Brain pericyte (primary cell): ENCODE measurements at regions not wholly inside any gene's neighbourhood (a gene's known extent, or its start where the extent isn't known, plus 50 kb on each side); places are given as distances from the start of the nearest gene placed in this dataset.

ENCODE experiments used
- DNase-seq: peaks from one replicate; pipeline ENCODE4 v3.0.0-alpha.2; 2012; ENCODE audit warnings: low read depth, low spot score

DNA sequence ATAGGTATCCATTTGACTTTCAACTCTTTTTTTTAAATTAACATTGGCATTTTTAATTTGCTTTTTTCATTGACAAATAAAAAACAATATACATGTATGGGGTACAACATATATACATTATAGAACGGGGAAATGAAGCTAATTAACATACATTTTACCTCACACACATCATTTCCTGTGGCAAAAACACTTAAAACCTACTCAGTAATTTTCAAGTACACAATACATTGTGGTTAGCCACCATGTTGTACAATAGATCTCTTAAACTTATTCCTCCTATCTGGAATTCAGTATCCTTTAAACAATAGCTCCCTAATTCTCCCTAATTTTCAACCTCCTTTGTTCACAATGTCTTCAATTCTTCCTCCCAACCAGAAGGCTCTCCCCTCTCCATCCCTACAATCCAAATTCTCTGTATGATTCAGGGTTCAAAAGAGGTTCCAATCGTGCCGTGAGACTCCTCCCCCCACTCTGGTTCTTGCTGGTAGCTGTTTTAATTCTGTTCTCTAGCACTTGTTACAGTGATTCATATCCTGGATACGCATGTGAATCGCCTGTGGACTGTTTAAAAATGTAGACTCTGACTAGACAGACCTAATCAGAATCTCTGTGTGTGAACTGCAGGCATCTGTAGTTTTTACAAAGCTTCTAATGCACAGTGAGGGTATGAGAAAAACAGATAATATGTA lies 87.6 kb upstream of the DUSP10 start:
- DNase-seq = no peak

GRCh38 chr1:221827307-221827642 lies 85.4 kb upstream of the DUSP10 start:
- DNase-seq = no peak

GRCh38 chr1:221824909-221825308 lies 83.0 kb upstream of the DUSP10 start:
- DNase-seq = no peak

- DNase-seq = no peak
Measured at GRCh38 chr1:221824025-221824424, 82.1 kb upstream of the DUSP10 start.

- no peak for DNase-seq
Measured at GRCh38 chr1:221823561-221823960, 81.7 kb upstream of the DUSP10 start.

- no peak for DNase-seq
Measured at GRCh38 chr1:221823149-221823548, 81.3 kb upstream of the DUSP10 start.

DNA sequence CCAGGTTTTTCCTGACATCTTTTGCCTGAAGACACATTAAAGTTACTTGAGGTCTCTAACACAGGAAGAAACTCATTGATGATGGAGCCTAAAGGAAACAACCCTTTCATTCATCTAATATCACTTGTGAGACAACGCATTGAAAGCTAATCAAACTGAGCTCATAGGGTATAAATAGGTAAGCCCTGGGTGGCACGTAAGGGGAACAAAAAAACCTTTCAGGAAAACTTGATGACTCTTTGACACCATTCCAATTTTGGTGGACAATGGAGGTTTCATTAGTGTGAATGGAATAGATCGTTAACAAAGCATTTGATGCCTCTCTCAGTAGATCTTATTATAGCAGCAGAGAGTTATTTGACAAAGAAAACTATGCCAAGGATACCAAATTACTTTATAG lies 80.7 kb upstream of the DUSP10 start:
- no peak for DNase-seq

DNA sequence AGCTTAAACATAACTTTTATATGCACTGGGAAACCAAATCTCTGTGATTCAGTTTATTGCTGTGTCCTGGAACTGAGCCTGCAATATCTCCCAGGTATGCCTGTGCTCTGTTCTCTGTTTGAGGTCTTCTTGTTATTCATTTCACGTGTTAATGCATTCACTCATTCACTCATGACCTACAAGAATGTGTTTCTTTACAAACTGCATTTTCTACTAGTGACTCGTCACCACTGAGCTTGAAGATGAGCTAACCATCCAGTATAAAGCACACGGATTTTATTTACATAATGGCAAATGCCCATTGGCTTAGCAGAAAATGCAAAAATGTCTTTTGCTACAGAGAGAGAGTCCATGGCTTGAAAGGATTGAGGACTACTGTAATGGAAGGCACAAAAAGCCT lies 75.0 kb upstream of the DUSP10 start:
- DNase-seq = no peak

GRCh38 chr1:221815660-221816059 lies 73.8 kb upstream of the DUSP10 start:
- DNase-seq = no peak

GRCh38 chr1:221813887-221814286 lies 72.0 kb upstream of the DUSP10 start:
- DNase-seq = no peak

DNA sequence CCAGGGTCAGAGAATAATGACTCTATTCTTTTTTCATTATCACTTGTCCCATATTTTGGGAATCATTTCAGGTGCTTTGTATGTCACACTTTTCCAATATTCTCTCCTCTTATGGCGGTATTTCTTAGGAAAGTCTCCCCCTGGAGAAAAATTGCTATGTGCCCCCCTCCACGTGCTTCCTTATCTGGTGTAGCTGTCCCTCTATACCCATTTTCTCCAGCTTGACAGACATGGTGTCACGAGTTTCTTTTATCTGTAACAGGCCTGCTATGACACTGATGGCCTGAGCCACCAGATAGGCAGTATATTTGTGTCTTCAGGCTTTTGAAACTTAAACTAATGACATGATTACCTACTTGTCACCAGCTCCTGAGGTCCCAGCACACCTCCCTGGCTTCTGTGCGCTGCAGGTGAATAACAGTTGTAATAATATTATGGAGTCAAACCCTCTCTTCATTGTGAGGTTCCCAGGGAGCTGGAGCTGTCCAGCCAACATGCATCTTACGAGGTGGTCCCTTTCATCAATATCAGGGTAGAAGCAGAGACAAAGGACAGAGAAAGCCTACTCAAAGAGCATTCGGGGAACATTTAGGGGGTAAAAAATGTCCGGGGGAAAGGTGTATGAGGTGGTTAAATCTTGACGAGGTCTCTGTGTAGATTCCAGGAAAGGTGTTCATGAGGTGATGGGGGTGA lies 71.2 kb upstream of the DUSP10 start:
- no peak for DNase-seq

DNA sequence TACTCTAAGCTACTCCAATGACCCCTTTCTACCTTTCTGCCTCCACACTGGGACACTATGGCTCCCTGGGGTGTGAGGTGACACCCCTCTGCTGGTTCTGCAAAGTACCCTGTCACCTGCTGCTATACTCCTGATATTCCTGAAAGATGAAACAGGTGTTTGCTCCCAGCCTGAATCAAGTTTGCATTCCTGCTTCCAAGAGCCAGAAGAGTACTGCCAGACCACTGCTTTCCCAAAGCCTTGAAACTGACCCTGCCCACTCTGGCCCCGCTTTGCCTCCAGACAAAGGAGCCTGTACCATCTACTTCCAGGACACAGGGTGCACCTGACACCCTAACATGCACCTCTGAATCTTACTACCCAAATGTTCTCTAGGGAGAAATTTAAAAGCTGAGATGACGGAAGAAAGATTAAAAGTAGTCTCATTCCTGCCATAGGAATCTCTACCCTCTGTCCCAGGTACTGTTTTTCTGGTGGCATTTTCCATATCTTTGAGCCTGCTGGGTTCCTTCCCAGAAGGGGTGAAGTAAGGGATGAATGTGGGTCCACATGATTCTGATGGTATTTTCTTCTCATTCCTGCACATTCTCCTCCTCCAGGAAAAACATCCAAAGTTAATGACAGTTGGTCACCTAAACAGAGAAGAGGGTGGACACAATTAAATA lies 70.3 kb upstream of the DUSP10 start:
- no peak for DNase-seq

- DNase-seq = no peak
Measured at GRCh38 chr1:221810406-221810805, 68.5 kb upstream of the DUSP10 start.

DNA sequence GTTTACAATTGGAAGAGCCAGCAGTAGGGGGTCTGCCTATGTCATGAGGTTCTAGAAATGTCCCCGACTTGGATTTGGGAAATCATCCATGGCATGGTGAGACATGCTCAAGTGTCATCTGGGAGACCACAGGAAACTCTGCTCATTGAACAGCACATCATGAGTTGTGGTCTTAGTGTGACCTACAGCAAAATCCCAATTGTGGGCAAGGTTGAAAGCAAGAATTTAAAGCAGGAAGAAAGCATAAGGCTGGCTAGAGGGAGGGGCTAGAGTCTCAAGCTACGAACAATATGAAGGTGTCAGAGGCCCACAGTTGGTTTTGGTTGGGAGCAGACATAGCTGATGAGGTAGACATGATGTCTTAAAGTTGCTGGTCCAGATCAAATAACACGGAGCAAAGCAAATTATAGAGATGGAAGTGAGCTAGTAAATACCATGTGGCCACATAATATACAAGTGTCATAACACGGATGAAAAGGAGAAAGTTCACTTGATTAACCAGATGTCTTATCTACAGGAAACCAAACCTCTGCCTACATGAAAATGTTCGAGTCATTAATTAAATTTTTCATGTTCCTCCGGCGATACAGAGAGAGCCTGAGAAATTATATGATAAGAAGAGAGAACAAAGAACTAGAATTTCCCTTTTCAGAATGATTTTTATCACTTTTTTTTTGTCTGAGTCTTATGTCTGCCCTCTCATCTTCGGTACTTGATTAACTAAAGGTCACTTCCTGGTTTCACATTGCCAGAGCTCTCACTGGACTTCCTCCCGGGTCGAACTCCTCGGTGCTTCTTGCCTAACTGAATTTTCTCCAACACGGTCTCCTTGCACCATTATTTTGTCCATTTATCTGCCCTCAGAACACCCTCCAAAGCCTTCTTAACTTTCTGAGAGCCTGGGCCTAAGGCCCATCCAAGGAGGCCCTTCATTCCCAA lies 67.5 kb upstream of the DUSP10 start:
- no peak for DNase-seq

DNA sequence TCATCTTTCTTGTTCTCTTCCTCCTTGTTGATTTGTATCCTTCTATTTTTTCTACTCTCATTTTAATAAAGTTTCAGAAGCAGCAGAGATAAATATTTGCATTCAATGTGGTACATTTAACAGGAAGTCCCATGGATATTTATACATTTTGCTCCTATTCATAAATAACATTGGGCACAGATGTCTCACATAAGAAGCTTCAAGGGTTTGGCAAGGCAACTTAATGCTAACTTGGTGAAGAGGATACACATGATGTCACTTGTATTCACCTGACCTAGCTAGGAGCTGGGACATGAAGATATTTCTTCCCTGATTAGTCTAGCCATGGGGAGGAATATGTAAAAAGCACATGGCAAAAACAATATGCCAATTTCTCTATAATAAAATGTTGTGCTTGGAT lies 65.1 kb upstream of the DUSP10 start:
- DNase-seq = no peak

DNA sequence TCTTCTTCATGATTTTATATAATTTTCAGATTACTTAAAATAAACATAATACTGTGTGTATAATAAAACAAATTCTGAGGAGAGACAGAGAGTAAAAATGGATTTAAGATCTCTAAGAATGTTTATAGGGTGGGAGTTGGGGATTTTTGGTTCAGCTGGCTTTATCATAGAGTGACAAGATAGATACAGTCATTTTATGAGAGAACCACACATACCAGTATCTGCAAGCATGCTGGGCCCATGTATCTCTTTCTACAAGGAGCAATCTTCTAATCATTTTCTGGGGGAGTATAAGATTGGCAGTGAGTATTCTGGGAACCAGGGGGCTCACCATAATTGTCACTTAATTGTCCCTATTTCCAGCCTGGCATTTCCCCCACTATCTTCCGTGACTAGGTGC lies 64.3 kb upstream of the DUSP10 start:
- no peak for DNase-seq

DNA sequence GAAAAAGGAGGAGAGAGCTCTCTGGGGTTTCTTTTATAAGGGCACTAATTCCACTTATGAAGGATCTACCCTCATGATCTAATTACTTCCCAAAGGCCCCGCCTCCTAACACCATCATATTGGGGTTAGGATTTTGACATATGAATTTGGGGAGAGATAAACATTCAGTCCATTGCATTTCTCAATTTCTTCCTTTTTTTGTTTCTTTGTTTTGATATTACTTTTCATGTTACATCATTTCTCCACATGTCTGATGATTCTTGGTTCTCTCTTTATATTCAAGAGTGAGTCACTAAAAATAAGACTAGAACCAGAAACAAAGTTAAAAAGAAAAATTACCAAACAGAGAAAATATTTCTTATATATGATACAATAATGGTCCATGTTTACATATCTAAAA lies 63.2 kb upstream of the DUSP10 start:
- no peak for DNase-seq

GRCh38 chr1:221804303-221804702 lies 62.4 kb upstream of the DUSP10 start:
- no peak for DNase-seq

DNA sequence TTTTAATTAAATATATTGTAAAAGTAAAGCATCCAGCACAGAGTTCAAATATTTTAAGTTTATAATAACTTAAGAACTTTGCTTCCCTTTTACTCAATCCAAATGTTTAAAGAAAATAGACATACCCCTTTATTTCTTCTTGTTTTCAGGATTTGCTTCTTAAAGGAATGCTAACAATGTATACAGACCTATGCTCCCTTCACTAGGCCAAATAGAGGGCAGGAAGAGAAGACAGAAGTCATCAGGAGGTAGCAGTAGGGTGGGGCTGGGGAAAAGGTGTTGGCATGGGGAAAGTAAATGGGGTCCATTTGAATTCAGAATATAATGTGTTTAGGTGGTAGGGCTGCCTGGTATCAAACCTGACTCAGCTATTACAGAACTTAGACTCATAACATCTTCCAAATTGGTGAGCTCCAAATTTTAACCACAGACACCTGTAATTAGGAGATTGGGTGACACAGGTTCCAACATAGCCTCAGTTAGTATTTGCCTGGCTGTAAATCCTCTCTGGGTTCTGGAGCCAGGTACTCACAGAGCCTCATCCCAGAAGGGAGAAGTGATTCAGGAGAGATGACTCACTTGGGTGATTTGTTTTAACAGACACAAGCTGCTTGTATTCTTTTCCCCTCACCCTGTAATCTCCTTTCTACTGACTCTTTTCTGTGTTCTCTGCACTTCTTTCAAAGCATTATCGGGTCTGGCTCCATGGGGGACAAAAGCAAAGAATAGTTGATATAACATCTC lies 60.1 kb upstream of the DUSP10 start:
- no peak for DNase-seq

DNA sequence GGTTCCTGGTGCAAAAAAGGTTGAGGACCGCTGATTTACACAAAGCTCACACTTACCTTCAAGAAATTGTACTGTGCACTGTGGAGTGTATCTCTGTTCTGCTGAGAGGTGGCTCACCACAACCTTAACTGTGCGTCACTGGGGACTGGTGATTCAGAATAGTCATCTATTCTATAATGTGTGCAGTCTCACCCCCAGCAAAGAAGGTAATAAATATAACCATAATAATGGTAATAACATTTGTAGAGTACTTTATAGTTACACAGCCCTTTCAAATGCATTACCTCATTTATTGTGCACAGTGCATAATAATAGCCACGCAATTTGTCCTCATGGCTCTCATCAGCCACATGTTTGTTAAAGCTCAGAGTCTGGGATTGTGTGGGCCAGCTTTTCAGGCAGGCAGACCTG lies 59.4 kb upstream of the DUSP10 start:
- DNase-seq = no peak

- DNase-seq = no peak
Measured at GRCh38 chr1:221800831-221801230, 58.9 kb upstream of the DUSP10 start.
